Uterus (tissue), 3 donors: ENCODE measurements at regions not wholly inside any gene's neighbourhood (a gene's known extent, or its start where the extent isn't known, plus 50 kb on each side); places are given as distances from the start of the nearest gene placed in this dataset.

Experiments
- DNase-seq, 2 donors: peaks; one replicate each; pipeline ENCODE4 v3.0.0-alpha.2; 2019 to 2020
- H3K27ac ChIP-seq, 2 donors: fragments of 200-600 bp; sonication (generic); 1 replicate in 1 of 2; 2 replicates in 1 of 2; pipeline ENCODE4 v1.5.1; 2016 to 2018
- H3K27me3 ChIP-seq, 2 donors: fragments of 200-600 bp; sonication (generic); one replicate each; pipeline ENCODE4 v1.5.1; 2018 to 2019; ENCODE audit warnings: control low read depth in 1 of 2
- H3K36me3 ChIP-seq, 2 donors: fragments of 200-600 bp; sonication (generic); one replicate each; pipeline ENCODE4 v1.5.1; 2019; ENCODE audit warnings: control low read depth in 1 of 2
- H3K4me1 ChIP-seq, 2 donors: fragments of 200-600 bp; sonication (generic); one replicate each; pipeline ENCODE4 v1.5.1; 2018 to 2019; ENCODE audit warnings: control low read depth in 1 of 2
- H3K4me3 ChIP-seq, 2 donors: fragments of 200-600 bp; sonication (generic); 1 replicate in 1 of 2; 2 replicates in 1 of 2; pipeline ENCODE4 v1.5.1; 2018 to 2019; ENCODE audit warnings: mild to moderate bottlenecking in 1 of 2
- H3K9me3 ChIP-seq, 2 donors: fragments of 200-600 bp; sonication (generic); one replicate each; pipeline ENCODE4 v1.5.1; 2019; ENCODE audit warnings: control low read depth in 1 of 2
- POLR2A ChIP-seq, 2 donors: fragments of 450-650 bp; IDR thresholded peaks; one replicate each; pipeline ENCODE4 v1.6.1; 2016; ENCODE audit warnings: antibody characterized with exemption in 2 of 2, mild to moderate bottlenecking in 1 of 2, moderate library complexity in 1 of 2
- intact Hi-C: fragments of 100-400 bp; cut with DNase I; formaldehyde crosslinking; loops from one replicate; pipeline ENCODE4 v1.15.1; 2023; ENCODE audit warnings: low total_unique reads
- TF ChIP-seq, protein P1 (sequence below), 4 experiments: fragments of 200-600 bp in 2 of 4; fragments of 450-650 bp in 2 of 4; sonication (generic) in 2 of 4; IDR thresholded peaks; one replicate each; pipeline ENCODE4 v1.5.1; 2016 to 2019; ENCODE audit warnings: antibody characterized with exemption in 4 of 4, mild to moderate bottlenecking in 2 of 4, moderate library complexity in 1 of 4
- donor health status: DM: yes; HTN: yes; CAD: no.

- TF ChIP-seq, protein P1, sequence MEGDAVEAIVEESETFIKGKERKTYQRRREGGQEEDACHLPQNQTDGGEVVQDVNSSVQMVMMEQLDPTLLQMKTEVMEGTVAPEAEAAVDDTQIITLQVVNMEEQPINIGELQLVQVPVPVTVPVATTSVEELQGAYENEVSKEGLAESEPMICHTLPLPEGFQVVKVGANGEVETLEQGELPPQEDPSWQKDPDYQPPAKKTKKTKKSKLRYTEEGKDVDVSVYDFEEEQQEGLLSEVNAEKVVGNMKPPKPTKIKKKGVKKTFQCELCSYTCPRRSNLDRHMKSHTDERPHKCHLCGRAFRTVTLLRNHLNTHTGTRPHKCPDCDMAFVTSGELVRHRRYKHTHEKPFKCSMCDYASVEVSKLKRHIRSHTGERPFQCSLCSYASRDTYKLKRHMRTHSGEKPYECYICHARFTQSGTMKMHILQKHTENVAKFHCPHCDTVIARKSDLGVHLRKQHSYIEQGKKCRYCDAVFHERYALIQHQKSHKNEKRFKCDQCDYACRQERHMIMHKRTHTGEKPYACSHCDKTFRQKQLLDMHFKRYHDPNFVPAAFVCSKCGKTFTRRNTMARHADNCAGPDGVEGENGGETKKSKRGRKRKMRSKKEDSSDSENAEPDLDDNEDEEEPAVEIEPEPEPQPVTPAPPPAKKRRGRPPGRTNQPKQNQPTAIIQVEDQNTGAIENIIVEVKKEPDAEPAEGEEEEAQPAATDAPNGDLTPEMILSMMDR (IDR thresholded peaks at IDR 0.05) = no peak
- no peak for TF ChIP-seq POLR2A (IDR thresholded peaks at IDR 0.05)
- Histone ChIP-seq H3K9me3 (no peaks in the 10 kb centered on the region), H3K27me3 (no peaks in the 10 kb centered on the region), H3K4me3 (no peak overlapping the region), H3K4me1 (no peaks in the 10 kb centered on the region), H3K27ac (no peak overlapping the region), H3K36me3 (no peaks in the 10 kb centered on the region)
- intact Hi-C loops = no loop called here
- no peak for DNase-seq
Observed at GRCh38 chr6:140956571-140957369, 1176.0 kb upstream of the GJE1 start.

- Histone ChIP-seq H3K4me1 (no peaks in the 10 kb centered on the region), H3K27me3 (no peaks in the 10 kb centered on the region), H3K27ac (no peak overlapping the region), H3K4me3 (no peak overlapping the region), H3K9me3 (no peaks in the 10 kb centered on the region), H3K36me3 (no peaks in the 10 kb centered on the region)
- TF ChIP-seq, protein P1 (IDR thresholded peaks at IDR 0.05) = no peak
- no peak for TF ChIP-seq POLR2A (IDR thresholded peaks at IDR 0.05)
- intact Hi-C loops = no loop called here
- no peak for DNase-seq
Observed at GRCh38 chr6:140940251-140940925, 1192.3 kb upstream of the GJE1 start.

DNA sequence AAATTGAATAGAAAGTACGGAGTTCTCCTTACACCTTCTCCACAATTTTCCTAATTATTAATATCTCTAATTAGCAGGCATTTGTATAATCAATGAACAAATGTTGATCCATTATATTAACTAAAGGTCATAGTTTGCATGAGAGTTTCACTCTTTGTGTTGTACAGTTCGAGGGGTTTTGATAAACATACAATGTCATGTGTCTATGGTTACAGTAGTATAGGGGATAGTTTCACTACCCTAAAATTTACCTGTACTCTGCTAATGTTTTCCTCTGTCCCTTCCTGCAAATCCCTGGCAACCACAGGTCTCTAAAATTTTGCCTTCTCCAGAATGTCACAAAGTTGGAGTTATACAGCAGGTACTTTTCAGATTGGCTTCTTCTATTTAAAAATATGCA lies 1199.8 kb upstream of the GJE1 start:
- intact Hi-C loops = no loop called here
- no peaks in the 10 kb centered on the region for H3K4me1 ChIP-seq

GRCh38 chr6:140931581-140931980 lies 1201.1 kb upstream of the GJE1 start:
- Histone ChIP-seq H3K27me3 (no peaks in the 10 kb centered on the region), H3K36me3 (no peaks in the 10 kb centered on the region), H3K27ac (no peak overlapping the region), H3K4me3 (no peak overlapping the region), H3K9me3 (no peaks in the 10 kb centered on the region), H3K4me1 (no peaks in the 10 kb centered on the region)
- intact Hi-C loops = no loop called here
- TF ChIP-seq, protein P1 (IDR thresholded peaks at IDR 0.05) = no peak
- no peak for TF ChIP-seq POLR2A (IDR thresholded peaks at IDR 0.05)
- DNase-seq = no peak

More for the DNA sequence above, 1199.8 kb upstream of the GJE1 start:
- Histone ChIP-seq H3K36me3 (no peaks in the 10 kb centered on the region), H3K27ac (no peak overlapping the region), H3K4me3 (no peak overlapping the region), H3K9me3 (no peaks in the 10 kb centered on the region), H3K27me3 (no peaks in the 10 kb centered on the region)
- DNase-seq = no peak
- TF ChIP-seq, protein P1 (IDR thresholded peaks at IDR 0.05) = no peak
- no peak for TF ChIP-seq POLR2A (IDR thresholded peaks at IDR 0.05)

DNA sequence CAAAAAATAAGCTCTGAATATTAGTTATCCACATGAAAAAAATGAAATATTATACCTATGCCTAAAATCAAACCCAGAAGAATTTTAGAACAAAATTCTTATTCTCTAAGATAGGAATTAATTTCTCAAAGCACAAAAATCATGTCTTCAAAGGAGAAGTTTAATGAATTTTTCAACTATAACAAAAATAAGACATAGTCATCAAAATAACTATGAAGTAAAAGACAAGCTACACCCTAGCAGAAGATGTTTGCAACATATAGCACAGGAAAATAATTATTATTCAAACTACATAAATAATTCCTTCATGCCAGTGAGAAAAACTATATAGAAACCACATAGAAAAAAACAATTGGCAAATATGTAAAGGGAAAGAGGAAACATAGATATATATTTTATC lies 1203.6 kb upstream of the GJE1 start:
- no peaks in the 10 kb centered on the region for H3K9me3 ChIP-seq
- no peaks in the 10 kb centered on the region for H3K36me3 ChIP-seq
- no peaks in the 10 kb centered on the region for H3K4me1 ChIP-seq
- TF ChIP-seq, protein P1 (IDR thresholded peaks at IDR 0.05) = no peak
- no peak for TF ChIP-seq POLR2A (IDR thresholded peaks at IDR 0.05)
- H3K27ac ChIP-seq = no peak overlapping the region
- H3K27me3 ChIP-seq = no peaks in the 10 kb centered on the region
- no peak for DNase-seq
- H3K4me3 ChIP-seq = no peak overlapping the region
- intact Hi-C loops = no loop called here
